HTR-8/SVneo (cell line): ENCODE measurements at regions not wholly inside any gene's neighbourhood (a gene's known extent, or its start where the extent isn't known, plus 50 kb on each side); places are given as distances from the start of the nearest gene placed in this dataset.
A peak's percentile ranks its signal among the peaks of the same experiment; 100 is the strongest.
"Not testable (repeated sequence)": the region's sequence is repeated elsewhere in the genome, so short reads cannot be mapped to it uniquely, and the experiment has no call there.

Experiments
- DNase-seq: peaks from one replicate; pipeline ENCODE4 v3.0.0; 2011; ENCODE audit warnings: low spot score, mixed read lengths; ENCODE audit not compliant: insufficient read length
- FAIRE-seq: peaks from 2 replicates; lab custom pipeline; 2011; peaks lifted over from hg19 to GRCh38; lab: Jason Lieb, UNC

DNA sequence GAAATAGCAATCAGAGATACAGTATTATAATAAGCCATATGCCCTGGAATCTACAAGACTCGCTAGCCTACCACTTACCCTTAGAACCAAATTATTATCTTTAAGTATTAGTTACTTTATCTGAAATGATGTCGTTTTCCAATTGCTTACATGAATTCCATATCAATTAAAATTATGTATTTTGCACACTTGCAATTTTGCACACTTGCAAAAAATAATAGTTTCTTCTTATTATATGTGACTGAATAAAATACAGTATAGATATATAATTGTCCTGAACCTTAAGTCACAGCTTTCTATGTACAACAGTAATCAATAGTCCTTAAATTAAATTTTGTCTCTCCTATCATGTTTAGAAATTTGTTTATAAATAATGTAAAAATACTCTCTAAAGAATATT lies 2095.1 kb downstream of the NCAM2 start:
- FAIRE-seq (no peak), DNase-seq (no peak)

DNA sequence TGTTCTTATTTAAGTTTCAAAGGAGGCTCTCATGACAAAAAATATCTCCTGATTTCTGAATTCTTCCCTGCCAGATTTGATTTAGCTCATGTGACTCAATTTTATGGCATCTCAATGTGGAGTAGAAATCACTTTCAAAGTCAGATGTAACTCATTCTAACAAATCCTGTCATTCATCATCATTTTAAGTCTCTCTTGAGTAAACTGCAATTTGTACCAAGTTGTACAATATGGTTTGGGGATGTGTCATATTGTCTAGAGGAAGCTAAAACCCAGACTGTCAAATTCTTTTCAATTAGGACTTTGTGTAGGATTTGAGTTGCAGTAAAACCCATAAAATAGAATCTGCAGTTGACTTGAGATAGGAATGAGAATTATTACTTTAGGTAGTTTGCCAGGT lies 2101.0 kb downstream of the NCAM2 start:
- DNase-seq (peak; percentile 2), FAIRE-seq (no peak)

DNA sequence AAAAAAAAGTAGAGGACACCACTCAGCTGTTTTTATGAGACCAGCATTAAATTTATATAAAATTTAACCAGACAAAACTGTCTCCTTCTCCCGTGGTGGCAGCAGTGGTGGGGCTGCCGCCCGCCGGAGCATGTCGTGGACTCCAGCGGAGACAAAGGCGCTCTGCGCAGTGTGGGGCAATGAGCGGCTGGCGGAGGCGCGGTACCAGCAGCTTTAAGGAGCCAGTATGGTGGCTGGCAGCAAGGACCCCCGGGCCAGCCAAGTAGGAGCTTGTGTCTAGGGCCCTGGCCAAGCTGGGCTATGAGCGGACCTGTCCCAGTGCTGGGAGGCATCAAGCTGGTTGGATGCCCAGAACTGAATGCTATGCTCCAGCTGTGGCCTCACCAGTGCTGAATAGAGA lies 2102.9 kb downstream of the NCAM2 start:
- no peak for DNase-seq
- FAIRE-seq, result no peak

DNA sequence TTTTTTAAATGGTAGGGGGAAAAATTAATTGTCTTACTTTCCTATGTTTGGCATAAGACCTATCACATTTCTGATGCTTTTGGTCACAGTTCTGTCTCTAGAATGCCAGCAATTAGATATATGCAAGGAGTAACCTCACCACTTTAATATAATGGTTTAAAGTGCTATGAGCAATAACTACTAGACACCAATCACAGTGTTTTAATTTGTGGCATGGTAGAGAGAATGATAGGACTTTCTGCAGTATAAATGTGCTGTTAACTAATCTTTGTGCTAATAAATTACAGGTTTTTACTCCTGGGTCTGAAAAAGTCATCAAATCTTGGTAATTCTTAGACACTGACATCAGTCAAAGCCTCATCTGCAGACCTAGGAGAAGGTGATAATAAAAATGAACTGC lies 2110.3 kb downstream of the NCAM2 start:
- FAIRE-seq (no peak), DNase-seq (no peak)

DNA sequence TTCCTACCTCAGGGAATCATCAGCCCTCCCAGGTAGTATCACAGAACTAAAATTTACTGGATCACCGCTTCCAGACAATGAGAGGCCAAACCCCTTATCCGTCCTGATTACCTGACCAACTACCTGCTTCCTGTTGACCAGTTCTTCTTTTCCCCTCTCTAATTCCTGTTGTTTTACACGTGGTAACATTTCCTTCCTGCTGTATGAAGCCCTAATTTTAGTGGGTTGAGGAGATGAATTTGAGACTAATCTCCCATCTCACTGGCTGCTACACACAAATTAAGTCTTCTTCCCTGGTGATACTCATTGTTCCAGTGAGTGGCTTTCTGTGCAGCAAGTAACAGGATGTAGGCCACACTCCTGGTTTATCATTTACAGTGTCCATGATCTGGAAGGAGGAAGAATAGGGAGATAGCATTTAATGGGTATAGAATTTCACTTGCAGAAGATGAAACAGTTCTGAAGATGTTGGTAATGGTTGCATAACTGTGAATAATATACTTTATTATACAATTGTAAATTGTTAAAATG lies 2112.9 kb downstream of the NCAM2 start:
- no peak for FAIRE-seq

DNA sequence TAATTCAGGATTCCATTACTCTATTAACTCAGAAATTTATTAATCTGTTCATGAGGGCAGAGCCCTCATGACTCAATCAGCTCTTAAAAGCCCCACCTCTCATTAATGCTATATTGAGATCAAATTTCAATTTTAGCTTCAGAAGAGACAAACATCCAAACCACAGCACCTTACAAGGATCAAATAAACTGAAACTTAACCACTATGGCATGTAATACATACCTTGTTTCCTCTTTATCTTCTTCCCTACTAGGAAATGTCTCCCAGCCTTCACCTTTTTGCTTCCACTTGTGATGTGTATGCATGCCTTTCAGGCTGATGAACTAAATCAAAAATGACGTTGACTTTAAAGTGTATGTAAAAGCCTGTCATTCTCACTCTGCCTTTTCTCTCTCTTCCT lies 2121.3 kb downstream of the NCAM2 start:
- no peak for DNase-seq
- no peak for FAIRE-seq

More for the DNA sequence above, 2112.9 kb downstream of the NCAM2 start:
- DNase-seq, result no peak

DNA sequence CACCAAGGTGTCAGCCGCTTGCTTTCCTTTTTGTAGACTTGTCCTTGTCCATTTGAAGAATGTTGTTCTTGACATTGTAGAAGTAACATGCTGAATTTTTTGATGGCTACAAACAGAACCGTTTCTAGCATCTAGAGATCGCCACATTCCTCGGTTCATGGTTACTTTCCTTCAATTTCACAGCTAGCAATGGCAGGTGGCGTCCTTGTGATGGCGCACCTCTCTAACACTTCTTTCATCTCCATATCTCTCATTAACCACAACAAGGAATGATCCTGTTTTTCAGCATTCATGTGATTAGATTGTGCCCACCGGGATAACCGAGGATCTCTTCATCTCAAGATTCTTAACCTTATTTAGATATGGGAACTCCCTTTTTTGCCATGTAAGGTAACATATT lies 2129.8 kb downstream of the NCAM2 start:
- FAIRE-seq, result no peak

DNA sequence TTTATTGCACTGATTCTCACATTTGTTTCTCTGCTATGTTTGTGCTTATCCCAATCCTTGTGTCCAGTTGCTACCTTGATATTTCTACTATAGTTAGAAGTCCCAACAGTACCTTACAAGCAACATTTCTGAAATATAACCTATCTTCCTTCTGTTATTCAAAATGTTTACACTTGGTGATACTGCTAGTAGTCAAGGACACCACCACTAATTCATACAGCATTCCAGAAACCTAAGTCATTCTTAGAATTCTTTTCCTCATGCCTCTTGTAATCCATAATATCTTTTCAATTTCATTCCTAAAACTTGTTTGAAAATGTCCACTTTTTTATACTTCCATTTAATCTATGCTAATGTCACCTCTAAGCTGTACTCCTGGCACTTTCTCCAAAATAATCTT lies 2132.1 kb downstream of the NCAM2 start:
- no peak for FAIRE-seq
- DNase-seq, result no peak

More for the DNA sequence above, 2129.8 kb downstream of the NCAM2 start:
- no peak for DNase-seq

DNA sequence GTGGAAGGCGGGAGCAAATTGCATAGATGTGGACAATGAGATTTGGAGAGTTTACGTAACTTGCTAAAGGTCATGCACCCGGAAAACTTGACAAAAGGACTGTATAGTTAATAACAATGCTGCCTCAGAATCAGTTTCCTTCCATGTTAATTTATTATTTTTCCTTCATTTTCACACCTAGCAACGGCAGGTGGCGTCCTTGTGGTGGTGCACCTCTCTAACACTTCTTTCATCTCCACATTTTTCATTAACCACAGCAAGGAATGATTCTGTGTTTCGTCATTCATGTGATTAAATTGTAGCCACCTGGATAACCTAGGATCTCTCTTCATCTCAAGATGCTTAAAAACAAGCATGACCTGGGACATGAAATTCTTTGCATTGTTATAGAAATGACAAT lies 2133.0 kb downstream of the NCAM2 start:
- no peak for DNase-seq
- no peak for FAIRE-seq

DNA sequence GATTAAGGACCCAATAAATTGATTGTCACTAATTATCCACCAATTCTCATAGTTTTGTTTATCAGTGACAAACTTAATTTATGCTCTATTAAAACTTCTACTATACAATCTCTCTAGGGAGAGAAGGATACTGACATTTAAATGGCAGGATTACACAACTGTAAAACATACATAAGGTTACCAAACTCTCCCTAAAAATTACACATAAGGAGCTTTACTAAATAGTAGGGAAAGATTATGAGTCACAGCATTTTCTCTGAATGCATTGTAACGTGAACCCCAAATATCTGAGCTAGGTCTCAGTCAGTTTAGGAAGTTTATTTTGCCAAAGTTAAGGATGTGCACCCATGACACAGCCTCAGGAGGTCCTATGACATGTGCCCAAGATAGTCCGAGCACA lies 2140.6 kb downstream of the NCAM2 start:
- DNase-seq, result no peak
- FAIRE-seq, result no peak

DNA sequence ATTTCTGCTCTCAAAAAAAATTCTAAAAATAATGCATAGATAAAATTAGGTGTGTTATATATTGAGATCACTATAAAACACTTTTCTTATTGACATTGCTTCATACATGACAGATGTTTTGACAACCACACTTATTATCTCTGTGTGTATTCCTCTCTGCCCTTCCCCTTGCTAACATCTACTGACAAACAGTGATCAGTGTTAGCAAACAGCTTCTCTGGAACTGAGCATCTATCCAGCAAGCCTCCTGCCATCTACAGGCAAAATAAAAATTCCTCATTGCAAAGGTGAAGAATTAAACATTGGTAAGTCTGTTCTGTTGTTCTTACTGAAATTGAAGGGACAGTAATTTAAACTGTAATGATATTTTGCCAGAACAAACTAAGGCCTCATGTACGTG lies 2153.9 kb downstream of the NCAM2 start:
- DNase-seq, result no peak
- no peak for FAIRE-seq

DNA sequence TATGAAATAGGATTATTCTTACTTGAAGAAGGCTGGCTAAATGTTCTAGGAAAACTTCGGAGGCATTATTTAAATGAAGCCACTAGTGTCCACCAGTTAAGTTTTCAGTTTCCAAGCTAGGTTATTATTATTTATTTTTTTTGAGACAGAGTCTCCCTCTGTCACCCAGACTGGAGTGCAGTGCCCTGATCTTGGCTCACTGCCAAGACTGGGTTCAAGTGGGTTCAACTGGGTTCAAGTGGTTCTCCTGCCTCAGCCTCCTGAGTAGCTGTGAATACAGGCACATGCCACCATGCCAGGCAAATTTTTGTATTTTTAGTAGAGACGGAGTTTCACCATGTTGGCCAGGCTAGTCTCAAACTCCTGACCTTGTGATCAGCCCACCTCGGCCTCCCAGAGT lies 2155.6 kb downstream of the NCAM2 start:
- DNase-seq, FAIRE-seq: not testable (repeated sequence)

DNA sequence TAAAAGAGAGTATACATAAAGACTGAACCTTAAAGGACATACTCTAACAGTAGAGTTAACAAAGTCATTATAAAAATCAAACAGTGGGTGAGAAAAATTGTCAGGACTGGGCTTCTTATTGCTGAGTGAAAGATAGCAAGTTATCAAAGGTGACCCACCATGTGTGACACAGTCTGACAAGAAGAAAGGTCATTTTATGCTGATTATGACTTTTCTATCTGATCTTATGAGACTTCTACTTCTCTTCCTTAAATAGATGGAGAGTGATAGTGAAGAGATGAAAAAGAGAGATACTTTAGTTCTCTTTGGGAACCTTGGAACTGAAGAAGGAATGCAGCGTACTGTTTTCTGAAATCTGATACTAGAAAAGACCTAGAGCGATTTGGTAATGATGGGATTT lies 2157.1 kb downstream of the NCAM2 start:
- FAIRE-seq, result no peak
- DNase-seq, result no peak

DNA sequence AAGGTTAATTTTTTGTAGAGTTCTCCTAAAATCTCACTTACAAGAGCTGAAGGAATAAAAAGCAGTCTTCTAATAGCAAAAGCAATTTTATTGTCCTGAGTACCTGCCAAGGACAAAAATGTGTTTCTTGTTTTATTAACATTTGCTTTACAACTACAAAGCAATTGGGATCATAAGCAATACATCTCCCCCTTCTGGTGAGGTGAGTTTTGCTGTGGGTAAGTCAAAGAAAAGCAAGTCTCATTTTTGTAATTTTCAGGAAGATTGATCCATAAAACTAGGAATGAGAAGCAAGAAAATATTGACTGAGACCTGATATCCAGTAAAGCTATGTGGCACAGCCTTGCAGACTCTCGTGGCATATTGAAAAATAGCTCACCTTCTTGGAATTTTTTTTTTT lies 2162.7 kb downstream of the NCAM2 start:
- FAIRE-seq, result no peak
- DNase-seq, result no peak

DNA sequence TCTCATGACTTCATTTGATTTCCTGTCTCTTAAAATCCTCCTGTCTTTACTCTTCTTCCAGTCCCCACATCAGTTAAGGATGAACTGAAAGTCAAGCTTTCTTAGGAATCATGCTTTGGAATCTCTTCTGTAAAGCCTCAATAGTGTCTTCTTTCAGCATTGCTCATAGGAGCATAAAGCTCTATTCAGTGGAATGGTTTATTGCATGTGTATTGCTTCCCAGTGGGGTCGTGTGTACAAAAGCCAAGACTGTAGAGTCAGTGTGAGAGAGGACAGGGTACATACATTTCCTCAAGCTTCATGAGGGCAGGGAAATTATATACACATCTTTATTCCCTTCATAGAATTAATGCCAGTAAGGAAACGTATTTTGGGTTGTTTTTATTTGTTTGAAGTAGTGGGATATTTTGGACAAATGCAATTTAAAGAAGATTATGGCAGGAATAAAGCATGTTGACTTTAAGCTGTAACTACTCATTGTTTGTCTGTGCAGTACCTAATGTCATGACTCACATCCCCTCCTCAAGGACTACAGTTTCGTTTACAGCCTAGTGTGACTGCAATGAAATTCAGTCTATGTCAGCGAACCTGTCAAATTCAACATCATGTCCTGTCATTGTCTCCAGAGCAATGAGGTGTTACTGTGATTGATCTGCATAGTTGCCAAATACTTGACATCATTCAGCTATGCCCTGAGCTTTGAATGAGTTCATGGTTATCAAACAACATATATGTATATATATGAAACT lies 2164.2 kb downstream of the NCAM2 start:
- DNase-seq (no peak), FAIRE-seq (peak; percentile 74)
